Thyroid gland (tissue), 4 donors: ENCODE measurements at regions not wholly inside any gene's neighbourhood (a gene's known extent, or its start where the extent isn't known, plus 50 kb on each side); places are given as distances from the start of the nearest gene placed in this dataset.

ENCODE experiments used
- POLR2A ChIP-seq, 2 donors: fragments of 450-650 bp; IDR thresholded peaks; one replicate each; pipeline ENCODE4 v1.6.1; 2017; ENCODE audit warnings: antibody characterized with exemption in 2 of 2, mild to moderate bottlenecking in 2 of 2, moderate library complexity in 1 of 2
- TF ChIP-seq, protein P1 (sequence below), 6 experiments: fragments of 200-600 bp in 3 of 6; fragments of 450-650 bp in 3 of 6; sonication (generic) in 3 of 6; IDR thresholded peaks; one replicate each; pipeline ENCODE4 v1.5.1; 2016 to 2019; ENCODE audit warnings: antibody characterized with exemption in 6 of 6, mild to moderate bottlenecking in 2 of 6, inconsistent platforms in 1 of 6, moderate library complexity in 1 of 6

DNA sequence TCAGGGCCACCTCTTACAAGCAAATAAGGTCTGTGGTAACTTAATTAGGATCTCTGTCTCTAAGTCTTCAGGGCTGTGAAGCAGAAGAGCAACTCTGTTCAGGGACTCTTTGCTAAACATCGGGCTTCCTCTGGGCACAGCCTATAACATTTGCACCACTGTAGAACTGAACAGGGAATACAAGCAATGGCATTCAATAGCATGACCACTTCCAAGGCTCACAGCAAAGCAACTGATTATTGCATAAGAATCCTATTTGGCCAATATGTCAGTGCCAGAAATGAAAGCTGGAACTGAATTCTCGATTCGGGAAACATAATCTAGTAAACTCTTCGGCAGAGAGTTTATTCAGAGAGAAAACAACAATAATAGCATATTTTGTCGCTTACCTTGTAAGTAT is 92.2 kb upstream of the AMZ2 start:
- TF ChIP-seq, protein P1, sequence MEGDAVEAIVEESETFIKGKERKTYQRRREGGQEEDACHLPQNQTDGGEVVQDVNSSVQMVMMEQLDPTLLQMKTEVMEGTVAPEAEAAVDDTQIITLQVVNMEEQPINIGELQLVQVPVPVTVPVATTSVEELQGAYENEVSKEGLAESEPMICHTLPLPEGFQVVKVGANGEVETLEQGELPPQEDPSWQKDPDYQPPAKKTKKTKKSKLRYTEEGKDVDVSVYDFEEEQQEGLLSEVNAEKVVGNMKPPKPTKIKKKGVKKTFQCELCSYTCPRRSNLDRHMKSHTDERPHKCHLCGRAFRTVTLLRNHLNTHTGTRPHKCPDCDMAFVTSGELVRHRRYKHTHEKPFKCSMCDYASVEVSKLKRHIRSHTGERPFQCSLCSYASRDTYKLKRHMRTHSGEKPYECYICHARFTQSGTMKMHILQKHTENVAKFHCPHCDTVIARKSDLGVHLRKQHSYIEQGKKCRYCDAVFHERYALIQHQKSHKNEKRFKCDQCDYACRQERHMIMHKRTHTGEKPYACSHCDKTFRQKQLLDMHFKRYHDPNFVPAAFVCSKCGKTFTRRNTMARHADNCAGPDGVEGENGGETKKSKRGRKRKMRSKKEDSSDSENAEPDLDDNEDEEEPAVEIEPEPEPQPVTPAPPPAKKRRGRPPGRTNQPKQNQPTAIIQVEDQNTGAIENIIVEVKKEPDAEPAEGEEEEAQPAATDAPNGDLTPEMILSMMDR (IDR thresholded peaks at IDR 0.05): no peak
- no peak for TF ChIP-seq POLR2A (IDR thresholded peaks at IDR 0.05)
